HL-60 (cell line): ENCODE measurements at regions not wholly inside any gene's neighbourhood (a gene's known extent, or its start where the extent isn't known, plus 50 kb on each side); places are given as distances from the start of the nearest gene placed in this dataset.

Source experiments
- DNase-seq, 2 experiments: peaks; one replicate each; pipeline ENCODE4 v3.0.0-alpha.2; 2010 to 2020; ENCODE audit warnings: low read depth in 1 of 2, low spot score in 1 of 2
- H3K27ac ChIP-seq: fragments of 250-450 bp; sonication (Bioruptor Pico); replicated peaks from 2 replicates; pipeline ENCODE4 v1.5.1; 2020; ENCODE audit warnings: mild to moderate bottlenecking, moderate library complexity
- H3K27me3 ChIP-seq: fragments of 250-450 bp; sonication (Bioruptor Pico); 2 replicates; pipeline ENCODE4 v1.5.1; 2021; ENCODE audit warnings: mild to moderate bottlenecking, moderate library complexity; ENCODE audit not compliant: insufficient read depth, poor library complexity, severe bottlenecking
- H3K4me3 ChIP-seq: replicated peaks from 2 replicates; pipeline ENCODE4 v1.5.1; 2011; ENCODE audit warnings: mild to moderate bottlenecking, control low read depth, low read length; ENCODE audit not compliant: insufficient read depth
- GABPA ChIP-seq: IDR thresholded peaks from 2 replicates; pipeline ENCODE4 v1.6.1; 2012; ENCODE audit warnings: low read depth
- POLR2AphosphoS5 ChIP-seq: IDR thresholded peaks from 2 replicates; pipeline ENCODE4 v1.6.1; 2012; ENCODE audit warnings: low read depth
- SPI1 ChIP-seq: IDR thresholded peaks from 2 replicates; pipeline ENCODE4 v1.6.1; 2012; ENCODE audit warnings: low read depth, mild to moderate bottlenecking, borderline replicate concordance
- TF ChIP-seq, protein P1 (sequence below): IDR thresholded peaks from one replicate; pipeline ENCODE4 v1.5.1; 2011; ENCODE audit warnings: low read length, control low read depth, inconsistent platforms; ENCODE audit not compliant: insufficient read depth
- TF ChIP-seq, protein P2 (sequence below): IDR thresholded peaks from 2 replicates; pipeline ENCODE4 v1.6.1; 2012; ENCODE audit warnings: low read depth; ENCODE audit not compliant: insufficient replicate concordance

- H3K4me3 ChIP-seq: no peak overlapping the region
- H3K27me3 ChIP-seq: no peaks in the 10 kb centered on the region
- DNase-seq: no peak
- H3K27ac ChIP-seq: no peak overlapping the region
- TF ChIP-seq POLR2AphosphoS5 (no peak), GABPA (no peak), SPI1 (no peak)
- TF ChIP-seq, protein P1, sequence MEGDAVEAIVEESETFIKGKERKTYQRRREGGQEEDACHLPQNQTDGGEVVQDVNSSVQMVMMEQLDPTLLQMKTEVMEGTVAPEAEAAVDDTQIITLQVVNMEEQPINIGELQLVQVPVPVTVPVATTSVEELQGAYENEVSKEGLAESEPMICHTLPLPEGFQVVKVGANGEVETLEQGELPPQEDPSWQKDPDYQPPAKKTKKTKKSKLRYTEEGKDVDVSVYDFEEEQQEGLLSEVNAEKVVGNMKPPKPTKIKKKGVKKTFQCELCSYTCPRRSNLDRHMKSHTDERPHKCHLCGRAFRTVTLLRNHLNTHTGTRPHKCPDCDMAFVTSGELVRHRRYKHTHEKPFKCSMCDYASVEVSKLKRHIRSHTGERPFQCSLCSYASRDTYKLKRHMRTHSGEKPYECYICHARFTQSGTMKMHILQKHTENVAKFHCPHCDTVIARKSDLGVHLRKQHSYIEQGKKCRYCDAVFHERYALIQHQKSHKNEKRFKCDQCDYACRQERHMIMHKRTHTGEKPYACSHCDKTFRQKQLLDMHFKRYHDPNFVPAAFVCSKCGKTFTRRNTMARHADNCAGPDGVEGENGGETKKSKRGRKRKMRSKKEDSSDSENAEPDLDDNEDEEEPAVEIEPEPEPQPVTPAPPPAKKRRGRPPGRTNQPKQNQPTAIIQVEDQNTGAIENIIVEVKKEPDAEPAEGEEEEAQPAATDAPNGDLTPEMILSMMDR: no peak
- TF ChIP-seq, protein P2, sequence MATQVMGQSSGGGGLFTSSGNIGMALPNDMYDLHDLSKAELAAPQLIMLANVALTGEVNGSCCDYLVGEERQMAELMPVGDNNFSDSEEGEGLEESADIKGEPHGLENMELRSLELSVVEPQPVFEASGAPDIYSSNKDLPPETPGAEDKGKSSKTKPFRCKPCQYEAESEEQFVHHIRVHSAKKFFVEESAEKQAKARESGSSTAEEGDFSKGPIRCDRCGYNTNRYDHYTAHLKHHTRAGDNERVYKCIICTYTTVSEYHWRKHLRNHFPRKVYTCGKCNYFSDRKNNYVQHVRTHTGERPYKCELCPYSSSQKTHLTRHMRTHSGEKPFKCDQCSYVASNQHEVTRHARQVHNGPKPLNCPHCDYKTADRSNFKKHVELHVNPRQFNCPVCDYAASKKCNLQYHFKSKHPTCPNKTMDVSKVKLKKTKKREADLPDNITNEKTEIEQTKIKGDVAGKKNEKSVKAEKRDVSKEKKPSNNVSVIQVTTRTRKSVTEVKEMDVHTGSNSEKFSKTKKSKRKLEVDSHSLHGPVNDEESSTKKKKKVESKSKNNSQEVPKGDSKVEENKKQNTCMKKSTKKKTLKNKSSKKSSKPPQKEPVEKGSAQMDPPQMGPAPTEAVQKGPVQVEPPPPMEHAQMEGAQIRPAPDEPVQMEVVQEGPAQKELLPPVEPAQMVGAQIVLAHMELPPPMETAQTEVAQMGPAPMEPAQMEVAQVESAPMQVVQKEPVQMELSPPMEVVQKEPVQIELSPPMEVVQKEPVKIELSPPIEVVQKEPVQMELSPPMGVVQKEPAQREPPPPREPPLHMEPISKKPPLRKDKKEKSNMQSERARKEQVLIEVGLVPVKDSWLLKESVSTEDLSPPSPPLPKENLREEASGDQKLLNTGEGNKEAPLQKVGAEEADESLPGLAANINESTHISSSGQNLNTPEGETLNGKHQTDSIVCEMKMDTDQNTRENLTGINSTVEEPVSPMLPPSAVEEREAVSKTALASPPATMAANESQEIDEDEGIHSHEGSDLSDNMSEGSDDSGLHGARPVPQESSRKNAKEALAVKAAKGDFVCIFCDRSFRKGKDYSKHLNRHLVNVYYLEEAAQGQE: no peak
Observed at GRCh38 chr13:50711131-50711815, 132.2 kb downstream of the DLEU7 start.

DNA sequence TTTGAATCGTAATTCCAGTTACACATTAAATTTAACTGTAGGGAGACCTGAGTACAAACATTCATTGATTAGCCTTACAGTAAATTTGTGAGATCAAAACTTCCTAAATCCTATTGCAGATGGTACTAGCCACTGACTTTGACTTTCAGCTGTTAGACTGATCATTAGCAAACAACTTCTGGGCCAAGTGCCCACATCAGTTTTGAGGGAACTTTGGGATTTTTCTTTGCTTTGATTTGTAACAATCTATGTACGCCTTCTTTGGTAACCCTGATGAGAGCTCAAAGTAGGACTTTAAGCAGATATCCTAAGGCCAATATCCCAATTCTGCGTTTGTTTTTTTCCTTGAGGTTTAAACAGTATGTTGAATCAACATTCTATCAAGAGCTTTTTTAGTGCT lies 131.5 kb downstream of the DLEU7 start:
- Histone ChIP-seq H3K27me3 (no peaks in the 10 kb centered on the region), H3K27ac (no peak overlapping the region), H3K4me3 (no peak overlapping the region)
- TF ChIP-seq, protein P2: no peak
- TF ChIP-seq, protein P1: no peak
- no peak for DNase-seq

- TF ChIP-seq SPI1 (no peak), GABPA (no peak), POLR2AphosphoS5 (no peak)
- TF ChIP-seq, protein P1: no peak
- TF ChIP-seq, protein P2: no peak
- Histone ChIP-seq H3K27me3 (no peaks in the 10 kb centered on the region), H3K4me3 (no peak overlapping the region), H3K27ac (peak overlapping the region; percentile 91; the same call in 1 of the 2 replicates)
- DNase-seq: no peak
Observed at GRCh38 chr13:50712456-50712855, 131.0 kb downstream of the DLEU7 start.
